ENCODE measurements at regions not wholly inside any gene's neighbourhood (a gene's known extent, or its start where the extent isn't known, plus 50 kb on each side); places are given as distances from the start of the nearest gene placed in this dataset.
A peak's percentile ranks its signal among the peaks of the same experiment; 100 is the strongest.

DNA sequence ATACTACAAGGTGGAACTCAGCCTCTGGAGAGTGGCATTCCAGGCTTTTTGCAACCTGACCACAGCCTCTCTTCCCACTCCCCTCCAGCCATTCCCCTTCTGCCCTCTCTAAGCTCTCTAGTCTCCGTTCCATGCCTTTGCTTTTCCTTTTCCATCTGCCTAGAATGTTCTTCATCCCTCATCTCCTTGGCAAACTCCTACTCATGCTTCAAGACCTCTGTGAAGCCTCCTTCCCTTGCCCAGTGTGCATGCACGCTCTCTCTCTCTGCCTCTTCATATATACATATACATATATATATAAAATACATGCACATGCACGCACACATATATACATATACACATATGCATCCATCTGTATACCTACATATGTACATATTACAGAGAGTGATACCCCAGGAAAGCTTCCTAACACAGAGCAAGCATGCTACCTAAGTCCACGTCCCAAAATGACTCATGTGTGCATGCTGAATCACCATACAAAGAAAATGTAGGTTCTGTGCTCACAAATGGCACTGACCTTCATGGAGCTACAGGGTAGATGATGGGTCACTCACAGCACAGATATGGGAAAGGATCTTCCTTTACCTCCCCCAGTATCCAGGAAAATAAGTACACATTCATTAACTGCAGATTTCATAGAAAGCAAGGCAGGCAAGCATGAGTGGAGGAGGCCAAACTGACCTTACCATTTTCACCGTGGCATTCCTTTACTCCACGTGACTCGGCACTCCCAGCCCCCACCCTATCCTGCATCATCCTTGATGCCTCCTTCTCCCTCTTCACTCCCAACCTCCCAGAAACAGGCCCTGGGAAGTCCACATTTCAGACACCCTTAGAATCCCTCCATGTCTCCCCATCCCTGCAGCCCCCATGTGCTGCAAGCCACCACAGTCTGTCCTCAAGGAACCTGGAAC lies 238.4 kb upstream of the ZMIZ1 start:
- Histone ChIP-seq H3K36me3 (no peaks in the 10 kb centered on the region), H3K4me1 (peaks cover 2% of the 10 kb centered on the region; the same call in 1 of the 2 replicates), H3K9me3 (no peaks in the 10 kb centered on the region), H3K4me3 (ENCODE audit: low read depth, low read length) (no peak overlapping the region), H3K27me3 (no peaks in the 10 kb centered on the region)
- TF ChIP-seq, protein P1, sequence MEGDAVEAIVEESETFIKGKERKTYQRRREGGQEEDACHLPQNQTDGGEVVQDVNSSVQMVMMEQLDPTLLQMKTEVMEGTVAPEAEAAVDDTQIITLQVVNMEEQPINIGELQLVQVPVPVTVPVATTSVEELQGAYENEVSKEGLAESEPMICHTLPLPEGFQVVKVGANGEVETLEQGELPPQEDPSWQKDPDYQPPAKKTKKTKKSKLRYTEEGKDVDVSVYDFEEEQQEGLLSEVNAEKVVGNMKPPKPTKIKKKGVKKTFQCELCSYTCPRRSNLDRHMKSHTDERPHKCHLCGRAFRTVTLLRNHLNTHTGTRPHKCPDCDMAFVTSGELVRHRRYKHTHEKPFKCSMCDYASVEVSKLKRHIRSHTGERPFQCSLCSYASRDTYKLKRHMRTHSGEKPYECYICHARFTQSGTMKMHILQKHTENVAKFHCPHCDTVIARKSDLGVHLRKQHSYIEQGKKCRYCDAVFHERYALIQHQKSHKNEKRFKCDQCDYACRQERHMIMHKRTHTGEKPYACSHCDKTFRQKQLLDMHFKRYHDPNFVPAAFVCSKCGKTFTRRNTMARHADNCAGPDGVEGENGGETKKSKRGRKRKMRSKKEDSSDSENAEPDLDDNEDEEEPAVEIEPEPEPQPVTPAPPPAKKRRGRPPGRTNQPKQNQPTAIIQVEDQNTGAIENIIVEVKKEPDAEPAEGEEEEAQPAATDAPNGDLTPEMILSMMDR (IDR thresholded peaks at IDR 0.05; ENCODE audit: low read depth, low read length) = no peak
- no peak for DNase-seq

DNA sequence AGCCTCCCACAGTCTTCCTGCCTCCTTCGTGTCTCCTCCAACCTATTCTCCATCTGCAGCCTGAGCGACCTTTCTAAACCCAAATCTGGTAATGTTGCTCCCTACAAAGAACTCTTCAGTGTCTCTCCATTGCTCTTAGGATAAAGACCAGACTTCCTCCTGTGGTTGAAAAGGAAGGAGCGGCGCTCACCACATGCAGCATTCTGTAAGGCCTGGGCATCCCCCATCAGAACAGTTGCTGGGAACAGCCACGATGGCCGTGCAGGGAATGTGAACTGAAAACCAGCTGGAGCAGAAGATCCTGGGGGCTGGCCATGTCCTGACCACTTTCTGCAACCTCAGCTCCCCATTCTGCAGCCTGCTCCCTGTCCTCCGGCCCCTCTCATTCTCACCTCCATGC lies 237.8 kb upstream of the ZMIZ1 start:
- H3K4me1 ChIP-seq = peaks cover 2% of the 10 kb centered on the region; the same call in 1 of the 2 replicates
- no peak overlapping the region for H3K4me3 ChIP-seq (ENCODE audit: low read depth, low read length)
- H3K9me3 ChIP-seq = no peaks in the 10 kb centered on the region
- no peaks in the 10 kb centered on the region for H3K27me3 ChIP-seq
- no peaks in the 10 kb centered on the region for H3K36me3 ChIP-seq
- no peak for DNase-seq
- TF ChIP-seq, protein P1 (IDR thresholded peaks at IDR 0.05; ENCODE audit: low read depth, low read length) = no peak

DNA sequence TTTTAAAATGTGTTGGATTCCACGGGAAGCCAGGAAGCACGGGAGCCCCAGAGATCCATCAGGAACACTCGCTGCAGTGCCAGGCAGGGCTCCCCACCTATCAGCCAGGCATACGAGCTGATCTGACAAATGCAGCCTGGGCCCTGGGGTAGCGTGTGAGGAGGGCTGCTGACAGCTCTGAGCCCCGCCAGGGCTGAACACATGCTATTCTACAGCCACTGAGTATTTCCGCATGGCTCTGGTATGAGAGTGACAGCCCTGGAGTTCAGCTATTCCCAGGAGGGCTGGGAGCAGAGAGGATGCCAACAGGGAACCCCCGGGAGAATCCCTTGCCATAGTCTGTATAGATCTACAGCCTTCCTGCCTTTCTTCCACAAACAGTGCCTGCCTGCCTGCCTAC lies 237.3 kb upstream of the ZMIZ1 start:
- no peak overlapping the region for H3K4me3 ChIP-seq (ENCODE audit: low read depth, low read length)
- DNase-seq = peak; percentile 63
- no peaks in the 10 kb centered on the region for H3K27me3 ChIP-seq
- H3K9me3 ChIP-seq = no peaks in the 10 kb centered on the region
- H3K36me3 ChIP-seq = no peaks in the 10 kb centered on the region
- TF ChIP-seq, protein P1 (IDR thresholded peaks at IDR 0.05; ENCODE audit: low read depth, low read length) = no peak
- H3K4me1 ChIP-seq = peaks cover 2% of the 10 kb centered on the region; the same call in 1 of the 2 replicates

DNA sequence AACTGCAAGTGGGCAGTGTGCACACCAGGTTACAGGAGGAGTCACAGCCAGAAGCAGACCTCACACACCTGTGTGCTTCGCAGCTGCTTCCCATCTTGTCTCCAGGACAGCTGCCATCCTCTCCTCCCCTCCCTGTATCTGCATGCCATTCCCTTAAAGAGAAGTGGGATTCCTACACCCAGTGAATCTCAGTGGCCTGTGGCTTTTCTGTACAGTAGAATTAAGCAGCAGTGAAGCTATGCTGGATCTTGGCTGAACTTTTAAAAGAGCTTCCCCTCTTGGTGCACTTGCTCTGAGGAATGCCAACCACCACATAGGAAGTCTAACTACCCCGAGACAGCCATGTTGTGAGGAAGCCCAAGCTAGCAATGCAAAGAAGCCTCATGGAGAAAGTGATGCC lies 236.5 kb upstream of the ZMIZ1 start:
- DNase-seq = no peak
- H3K9me3 ChIP-seq = no peaks in the 10 kb centered on the region
- peaks cover 2% of the 10 kb centered on the region; the same call in 1 of the 2 replicates for H3K4me1 ChIP-seq
- H3K4me3 ChIP-seq (ENCODE audit: low read depth, low read length) = no peak overlapping the region
- no peaks in the 10 kb centered on the region for H3K27me3 ChIP-seq
- H3K36me3 ChIP-seq = no peaks in the 10 kb centered on the region
- TF ChIP-seq, protein P1 (IDR thresholded peaks at IDR 0.05; ENCODE audit: low read depth, low read length) = no peak

DNA sequence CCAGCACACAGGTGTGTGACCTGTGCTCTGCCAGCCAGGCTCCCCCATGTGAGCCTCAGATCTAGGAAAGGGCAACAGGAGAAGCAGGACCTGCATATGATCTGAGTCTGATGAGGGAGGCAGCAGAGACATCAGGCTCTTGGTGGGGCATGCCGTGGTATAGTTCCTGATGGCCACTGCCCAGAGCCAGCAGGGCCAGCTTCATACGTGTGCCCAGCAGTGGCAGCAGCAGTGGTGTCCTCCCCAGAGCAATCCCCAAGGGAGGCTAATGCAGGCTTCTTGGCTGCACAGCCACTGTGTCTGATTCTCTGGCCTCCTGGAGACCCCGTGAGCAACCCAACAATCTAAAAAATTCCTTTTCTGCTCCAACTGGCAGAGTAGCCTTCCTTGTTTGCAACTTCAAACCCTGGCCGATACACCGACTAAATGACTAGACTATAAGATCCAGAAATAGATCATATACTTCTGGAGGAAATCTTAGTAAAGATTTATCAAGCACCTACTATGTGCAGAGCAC lies 230.6 kb upstream of the ZMIZ1 start:
- no peak overlapping the region for H3K4me3 ChIP-seq (ENCODE audit: low read depth, low read length)
- H3K9me3 ChIP-seq = no peaks in the 10 kb centered on the region
- TF ChIP-seq, protein P1 (IDR thresholded peaks at IDR 0.05; ENCODE audit: low read depth, low read length) = no peak
- no peaks in the 10 kb centered on the region for H3K4me1 ChIP-seq
- no peak for DNase-seq
- H3K36me3 ChIP-seq = no peaks in the 10 kb centered on the region
- no peaks in the 10 kb centered on the region for H3K27me3 ChIP-seq

DNA sequence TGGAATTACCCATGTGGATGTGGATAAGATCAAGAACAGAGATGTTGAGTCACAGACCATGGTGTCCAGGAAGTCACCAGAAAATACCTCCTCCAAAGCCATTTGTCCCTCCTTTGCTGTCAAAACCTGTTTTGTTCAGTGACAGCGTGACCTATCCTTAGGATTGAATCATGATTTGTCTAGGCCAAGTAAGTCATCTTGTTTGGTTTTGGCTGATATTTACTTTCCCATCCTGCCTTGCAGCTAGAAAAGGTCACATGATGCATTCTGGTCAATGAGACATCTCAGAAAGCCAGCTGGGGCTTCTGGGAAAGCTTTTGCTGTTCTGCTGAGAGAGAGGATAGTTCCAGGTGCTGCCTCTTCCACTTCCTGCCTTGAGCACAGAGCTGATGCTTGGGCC lies 225.3 kb upstream of the ZMIZ1 start:
- Histone ChIP-seq H3K27me3 (no peaks in the 10 kb centered on the region), H3K4me3 (ENCODE audit: low read depth, low read length) (no peak overlapping the region), H3K9me3 (no peaks in the 10 kb centered on the region), H3K4me1 (peaks cover 8% of the 10 kb centered on the region), H3K36me3 (no peaks in the 10 kb centered on the region)
- TF ChIP-seq, protein P1 (IDR thresholded peaks at IDR 0.05; ENCODE audit: low read depth, low read length) = no peak
- no peak for DNase-seq
